ENCODE measurements at regions not wholly inside any gene's neighbourhood (a gene's known extent, or its start where the extent isn't known, plus 50 kb on each side); places are given as distances from the start of the nearest gene placed in this dataset.

DNA sequence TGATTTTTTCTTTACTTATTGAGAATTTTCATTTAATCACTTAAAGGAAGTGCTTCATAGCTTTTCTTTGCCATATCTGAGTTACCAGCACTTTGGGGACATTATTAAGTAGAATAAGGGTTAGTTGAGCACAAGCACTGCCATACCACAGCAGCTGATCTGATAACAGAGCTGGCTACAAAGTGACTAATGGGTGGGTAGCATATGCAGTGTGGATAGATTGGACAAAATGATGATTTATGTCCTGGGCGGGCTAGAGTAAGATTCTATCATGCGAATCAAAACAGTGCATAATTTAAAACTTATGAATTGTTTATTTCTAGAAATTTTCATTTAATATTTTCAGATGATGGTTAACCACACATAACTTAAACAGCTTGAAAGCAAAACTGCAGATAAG is 102.2 kb upstream of the SNX7 start:
- TF ChIP-seq, protein P1, sequence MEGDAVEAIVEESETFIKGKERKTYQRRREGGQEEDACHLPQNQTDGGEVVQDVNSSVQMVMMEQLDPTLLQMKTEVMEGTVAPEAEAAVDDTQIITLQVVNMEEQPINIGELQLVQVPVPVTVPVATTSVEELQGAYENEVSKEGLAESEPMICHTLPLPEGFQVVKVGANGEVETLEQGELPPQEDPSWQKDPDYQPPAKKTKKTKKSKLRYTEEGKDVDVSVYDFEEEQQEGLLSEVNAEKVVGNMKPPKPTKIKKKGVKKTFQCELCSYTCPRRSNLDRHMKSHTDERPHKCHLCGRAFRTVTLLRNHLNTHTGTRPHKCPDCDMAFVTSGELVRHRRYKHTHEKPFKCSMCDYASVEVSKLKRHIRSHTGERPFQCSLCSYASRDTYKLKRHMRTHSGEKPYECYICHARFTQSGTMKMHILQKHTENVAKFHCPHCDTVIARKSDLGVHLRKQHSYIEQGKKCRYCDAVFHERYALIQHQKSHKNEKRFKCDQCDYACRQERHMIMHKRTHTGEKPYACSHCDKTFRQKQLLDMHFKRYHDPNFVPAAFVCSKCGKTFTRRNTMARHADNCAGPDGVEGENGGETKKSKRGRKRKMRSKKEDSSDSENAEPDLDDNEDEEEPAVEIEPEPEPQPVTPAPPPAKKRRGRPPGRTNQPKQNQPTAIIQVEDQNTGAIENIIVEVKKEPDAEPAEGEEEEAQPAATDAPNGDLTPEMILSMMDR (conservative IDR thresholded peaks at IDR 0.05; ENCODE audit: low read depth, low read length): no peak
- no peak for TF ChIP-seq EZH2 (IDR thresholded peaks at IDR 0.05; ENCODE audit: borderline replicate concordance, low read depth, low read length, poor library complexity, severe bottlenecking)

All from A673 (cell line).